Liver (tissue), 8 donors: ENCODE measurements at regions not wholly inside any gene's neighbourhood (a gene's known extent, or its start where the extent isn't known, plus 50 kb on each side); places are given as distances from the start of the nearest gene placed in this dataset.

Source experiments
- DNase-seq: peaks from one replicate; pipeline ENCODE4 v3.0.0-alpha.2; 2017; ENCODE audit warnings: low spot score
- H3K27ac ChIP-seq, 2 donors: one replicate each; pipeline ENCODE4 v1.7.0; 2013; ENCODE audit warnings: inconsistent platforms in 2 of 2, low read length in 2 of 2, control low read depth in 1 of 2, low read depth in 1 of 2, mild to moderate bottlenecking in 1 of 2
- H3K27me3 ChIP-seq, 4 donors: one replicate each; pipeline versions ENCODE4 v1.6.1 to v1.7.0; 2013; ENCODE audit warnings: low read length in 3 of 4, inconsistent platforms in 1 of 4, mild to moderate bottlenecking in 1 of 4, moderate library complexity in 1 of 4; ENCODE audit not compliant: control insufficient read depth in 4 of 4, insufficient read depth in 4 of 4
- H3K36me3 ChIP-seq, 4 donors: one replicate each; pipeline versions ENCODE4 v1.6.1 to v1.7.0; 2013; ENCODE audit warnings: low read length in 3 of 4, mild to moderate bottlenecking in 3 of 4, low read depth in 1 of 4, moderate library complexity in 1 of 4; ENCODE audit not compliant: control insufficient read depth in 4 of 4, insufficient read depth in 3 of 4
- H3K4me1 ChIP-seq, 4 donors: one replicate each; pipeline versions ENCODE4 v1.6.1 to v1.7.0; 2013; ENCODE audit warnings: low read length in 3 of 4, mild to moderate bottlenecking in 3 of 4, moderate library complexity in 1 of 4; ENCODE audit not compliant: control insufficient read depth in 4 of 4, insufficient read depth in 4 of 4
- H3K4me3 ChIP-seq, 3 donors: one replicate each; pipeline versions ENCODE4 v1.6.1 to v1.7.0; 2013; ENCODE audit warnings: low read length in 3 of 3, control low read depth in 1 of 3, low read depth in 1 of 3, mild to moderate bottlenecking in 1 of 3
- H3K9ac ChIP-seq, 2 donors: one replicate each; pipeline ENCODE4 v1.7.0; 2013; ENCODE audit warnings: low read length in 2 of 2, mild to moderate bottlenecking in 2 of 2, moderate library complexity in 2 of 2, control low read depth in 1 of 2, low read depth in 1 of 2
- H3K9me3 ChIP-seq, 4 donors: one replicate each; pipeline versions ENCODE4 v1.6.1 to v1.7.0; 2013; ENCODE audit warnings: low read length in 3 of 4; ENCODE audit not compliant: control insufficient read depth in 4 of 4
- ATF3 ChIP-seq: IDR thresholded peaks from 2 replicates; pipeline ENCODE4 v1.6.1; 2016; ENCODE audit warnings: antibody characterized with exemption
- CTCF ChIP-seq: fragments of 150-350 bp; IDR thresholded peaks from 2 replicates; pipeline ENCODE4 v1.5.1; 2017; ENCODE audit warnings: improper control_type of control experiment, low read depth, low read length; ENCODE audit not compliant: missing input control
- EGR1 ChIP-seq, 2 donors: IDR thresholded peaks; 2 replicates each; pipeline ENCODE4 v1.6.1; 2016 to 2018; ENCODE audit warnings: antibody characterized with exemption in 2 of 2, low read depth in 2 of 2
- FOXA1 ChIP-seq: IDR thresholded peaks from 2 replicates; pipeline ENCODE4 v1.6.1; 2016; ENCODE audit warnings: antibody characterized with exemption
- FOXA2 ChIP-seq: IDR thresholded peaks from 2 replicates; pipeline ENCODE4 v1.6.1; 2016; ENCODE audit warnings: antibody characterized with exemption
- HNF4A ChIP-seq, 2 donors: conservative IDR thresholded peaks; 2 replicates each; pipeline ENCODE4 v1.6.1; 2016; ENCODE audit warnings: antibody characterized with exemption in 2 of 2, mild to moderate bottlenecking in 2 of 2
- NR2F2 ChIP-seq: IDR thresholded peaks from 2 replicates; pipeline ENCODE4 v1.6.1; 2016; ENCODE audit warnings: antibody characterized with exemption
- RAD21 ChIP-seq, 2 donors: IDR thresholded peaks; 2 replicates each; pipeline ENCODE4 v1.6.1; 2016; ENCODE audit warnings: antibody characterized with exemption in 2 of 2, mild to moderate bottlenecking in 2 of 2
- REST ChIP-seq: IDR thresholded peaks from 2 replicates; pipeline ENCODE4 v1.6.1; 2016; ENCODE audit warnings: antibody characterized with exemption, mild to moderate bottlenecking
- SP1 ChIP-seq: IDR thresholded peaks from 2 replicates; pipeline ENCODE4 v1.6.1; 2018; ENCODE audit warnings: antibody characterized with exemption, mild to moderate bottlenecking
- TAF1 ChIP-seq: conservative IDR thresholded peaks from 2 replicates; pipeline ENCODE4 v1.6.1; 2016; ENCODE audit warnings: antibody characterized with exemption, mild to moderate bottlenecking
- YY1 ChIP-seq: IDR thresholded peaks from 2 replicates; pipeline ENCODE4 v1.6.1; 2016; ENCODE audit warnings: antibody characterized with exemption, mild to moderate bottlenecking
- WGBS: extraction: QIAGEN DNeasy Blood & Tissue Kit; methylation state at CpG from one replicate; pipeline ENCODE4 v1.1.7; 2013; 5-methylcytosine and 5-hydroxymethylcytosine counted together
- TF ChIP-seq, protein P1 (sequence below): IDR thresholded peaks from 2 replicates; pipeline ENCODE4 v1.6.1; 2016; ENCODE audit warnings: antibody characterized with exemption
- TF ChIP-seq, protein P2 (sequence below): IDR thresholded peaks from 2 replicates; pipeline ENCODE4 v1.6.1; 2016; ENCODE audit warnings: antibody characterized with exemption
- donor health status: healthy.
- donor health status: healthy.
- donor health status: healthy.
- donor health status: healthy.
- donor health status: healthy.

DNA sequence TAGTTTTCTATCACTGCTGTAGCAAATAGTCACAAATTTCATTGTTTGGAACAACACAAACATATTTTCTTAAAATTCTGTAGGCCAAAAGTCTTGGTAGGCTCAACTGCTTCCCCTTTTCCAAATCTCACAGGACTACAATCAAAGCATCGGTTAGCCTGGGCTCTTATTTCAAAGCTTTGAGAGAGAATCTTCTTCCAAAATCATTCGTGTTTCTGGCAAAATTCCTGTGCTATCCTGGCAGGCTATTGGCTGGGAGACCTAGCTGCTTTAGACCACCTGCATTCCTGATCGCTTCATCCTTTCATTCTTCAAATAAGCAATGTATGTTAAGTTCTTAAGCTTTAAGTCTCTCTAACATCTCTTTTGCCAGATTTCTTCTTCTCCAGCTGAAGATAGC, 629.8 kb upstream of the CDH18 start:
- H3K27me3 ChIP-seq: no peaks in the 10 kb centered on the region
- H3K4me3 ChIP-seq: no peak overlapping the region
- no peak for TF ChIP-seq RAD21 (IDR thresholded peaks at IDR 0.05)
- no peak for TF ChIP-seq REST
- TF ChIP-seq, protein P1, sequence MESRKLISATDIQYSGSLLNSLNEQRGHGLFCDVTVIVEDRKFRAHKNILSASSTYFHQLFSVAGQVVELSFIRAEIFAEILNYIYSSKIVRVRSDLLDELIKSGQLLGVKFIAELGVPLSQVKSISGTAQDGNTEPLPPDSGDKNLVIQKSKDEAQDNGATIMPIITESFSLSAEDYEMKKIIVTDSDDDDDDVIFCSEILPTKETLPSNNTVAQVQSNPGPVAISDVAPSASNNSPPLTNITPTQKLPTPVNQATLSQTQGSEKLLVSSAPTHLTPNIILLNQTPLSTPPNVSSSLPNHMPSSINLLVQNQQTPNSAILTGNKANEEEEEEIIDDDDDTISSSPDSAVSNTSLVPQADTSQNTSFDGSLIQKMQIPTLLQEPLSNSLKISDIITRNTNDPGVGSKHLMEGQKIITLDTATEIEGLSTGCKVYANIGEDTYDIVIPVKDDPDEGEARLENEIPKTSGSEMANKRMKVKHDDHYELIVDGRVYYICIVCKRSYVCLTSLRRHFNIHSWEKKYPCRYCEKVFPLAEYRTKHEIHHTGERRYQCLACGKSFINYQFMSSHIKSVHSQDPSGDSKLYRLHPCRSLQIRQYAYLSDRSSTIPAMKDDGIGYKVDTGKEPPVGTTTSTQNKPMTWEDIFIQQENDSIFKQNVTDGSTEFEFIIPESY: no peak
- no peak for TF ChIP-seq CTCF
- DNase-seq: no peak
- no peak overlapping the region for H3K27ac ChIP-seq
- H3K9ac ChIP-seq: no peak overlapping the region
- 65% methylated on average over 3 of the region's 3 CpGs for WGBS
- no peaks in the 10 kb centered on the region for H3K36me3 ChIP-seq
- H3K4me1 ChIP-seq: no peaks in the 10 kb centered on the region
- peaks cover 0 to 2% (median under 1%) of the 10 kb centered on the region in 4 donors for H3K9me3 ChIP-seq

- 83% methylated on average over 21 of the region's 21 CpGs for WGBS
- Histone ChIP-seq H3K9ac (no peak overlapping the region), H3K4me3 (no peak overlapping the region), H3K4me1 (no peaks in the 10 kb centered on the region), H3K27me3 (no peaks in the 10 kb centered on the region), H3K27ac (no peak overlapping the region), H3K9me3 (peaks cover 0 to 5% (median under 1%) of the 10 kb centered on the region in 4 donors), H3K36me3 (no peaks in the 10 kb centered on the region)
- TF ChIP-seq FOXA1 (no peak), FOXA2 (no peak), SP1 (no peak), TAF1 (no peak), HNF4A (conservative IDR thresholded peaks at IDR 0.05) (no peak), YY1 (no peak), CTCF (no peak), NR2F2 (no peak), ATF3 (no peak), EGR1 (IDR thresholded peaks at IDR 0.05; ENCODE audit: low read depth in 2 of 2) (no peak)
- TF ChIP-seq, protein P1: no peak
- TF ChIP-seq, protein P2, sequence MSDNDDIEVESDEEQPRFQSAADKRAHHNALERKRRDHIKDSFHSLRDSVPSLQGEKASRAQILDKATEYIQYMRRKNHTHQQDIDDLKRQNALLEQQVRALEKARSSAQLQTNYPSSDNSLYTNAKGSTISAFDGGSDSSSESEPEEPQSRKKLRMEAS: no peak
- DNase-seq: no peak
These were observed 628.0 kb upstream of the CDH18 start for GRCh38 chr5:20615888-20616563.
